ENCODE measurements at regions not wholly inside any gene's neighbourhood (a gene's known extent, or its start where the extent isn't known, plus 50 kb on each side); places are given as distances from the start of the nearest gene placed in this dataset.

- TF ChIP-seq ZNF70 (CRISPR knock-in tag; IDR thresholded peaks at IDR 0.05) (no peak), CREB5 (CRISPR knock-in tag; IDR thresholded peaks at IDR 0.05; ENCODE audit: low read depth) (no peak), PATZ1 (CRISPR knock-in tag; IDR thresholded peaks at IDR 0.05; ENCODE audit: borderline replicate concordance) (no peak), TOX (CRISPR knock-in tag; IDR thresholded peaks at IDR 0.05; ENCODE audit: borderline replicate concordance) (no peak), ZNF565 (CRISPR knock-in tag; conservative IDR thresholded peaks at IDR 0.05; ENCODE audit: low read depth) (no peak), GLIS3 (CRISPR knock-in tag; IDR thresholded peaks at IDR 0.05) (no peak), ZFP30 (CRISPR knock-in tag; IDR thresholded peaks at IDR 0.05) (no peak), SNAI2 (CRISPR knock-in tag; IDR thresholded peaks at IDR 0.05) (no peak), CSRNP3 (CRISPR knock-in tag; IDR thresholded peaks at IDR 0.05) (no peak), OSR1 (CRISPR knock-in tag; IDR thresholded peaks at IDR 0.05) (no peak), ESRRG (CRISPR knock-in tag; IDR thresholded peaks at IDR 0.05) (no peak), ZNF8 (CRISPR knock-in tag; IDR thresholded peaks at IDR 0.05) (no peak), RARB (CRISPR knock-in tag; IDR thresholded peaks at IDR 0.05) (no peak)
These were observed 203.7 kb downstream of the RFC3 start for GRCh38 chr13:34021619-34022018.

Measured in SK-N-SH treated with all-trans-retinoic acid at 6 μM for 48 hours (cell line).